GM12878 (cell line): ENCODE measurements at regions not wholly inside any gene's neighbourhood (a gene's known extent, or its start where the extent isn't known, plus 50 kb on each side); places are given as distances from the start of the nearest gene placed in this dataset.

ENCODE experiments used
- CEBPB ChIP-seq, 2 experiments: fragments of 150-350 bp in 1 of 2; IDR thresholded peaks; 2 replicates each; pipeline ENCODE4 v1.6.1; 2012 to 2014; ENCODE audit warnings: low read depth in 2 of 2, low read length in 2 of 2, borderline replicate concordance in 1 of 2, inconsistent platforms in 1 of 2
- MYC ChIP-seq: IDR thresholded peaks from 2 replicates; pipeline ENCODE4 v1.6.1; 2011; ENCODE audit warnings: mild to moderate bottlenecking, low read length, moderate library complexity, inconsistent platforms; ENCODE audit not compliant: insufficient read depth, insufficient replicate concordance, insufficient read length, severe bottlenecking
- POLR2A ChIP-seq: IDR thresholded peaks from 2 replicates; pipeline ENCODE4 v1.6.1; 2011; ENCODE audit warnings: low read depth, mild to moderate bottlenecking, low read length
- SREBF1 ChIP-seq: IDR thresholded peaks from 2 replicates; pipeline ENCODE4 v1.6.1; 2012; ENCODE audit warnings: mild to moderate bottlenecking, low read length
- TF ChIP-seq, protein P1 (sequence below): IDR thresholded peaks from 2 replicates; pipeline ENCODE4 v1.6.1; 2011; ENCODE audit warnings: low read depth, mild to moderate bottlenecking, low read length, moderate library complexity, borderline replicate concordance; ENCODE audit errors: extremely low read depth
- TF ChIP-seq, protein P2 (sequence below), 3 experiments: IDR thresholded peaks in 2 of 3; conservative IDR thresholded peaks in 1 of 3; 2 replicates each; pipeline ENCODE4 v1.5.1; 2011; ENCODE audit warnings: low read depth in 3 of 3, low read length in 3 of 3, mild to moderate bottlenecking in 3 of 3, control low read depth in 2 of 3, moderate library complexity in 2 of 3, inconsistent platforms in 1 of 3, mixed read lengths in 1 of 3; ENCODE audit not compliant: control insufficient read depth in 2 of 3, insufficient read depth in 1 of 3; ENCODE audit errors: extremely low read depth in 1 of 3
- TF ChIP-seq, protein P3 (sequence below): IDR thresholded peaks from 2 replicates; pipeline ENCODE4 v1.6.1; 2011; ENCODE audit warnings: borderline replicate concordance, low read depth, mild to moderate bottlenecking, moderate library complexity, low read length; ENCODE audit not compliant: insufficient read depth, poor library complexity, severe bottlenecking

DNA sequence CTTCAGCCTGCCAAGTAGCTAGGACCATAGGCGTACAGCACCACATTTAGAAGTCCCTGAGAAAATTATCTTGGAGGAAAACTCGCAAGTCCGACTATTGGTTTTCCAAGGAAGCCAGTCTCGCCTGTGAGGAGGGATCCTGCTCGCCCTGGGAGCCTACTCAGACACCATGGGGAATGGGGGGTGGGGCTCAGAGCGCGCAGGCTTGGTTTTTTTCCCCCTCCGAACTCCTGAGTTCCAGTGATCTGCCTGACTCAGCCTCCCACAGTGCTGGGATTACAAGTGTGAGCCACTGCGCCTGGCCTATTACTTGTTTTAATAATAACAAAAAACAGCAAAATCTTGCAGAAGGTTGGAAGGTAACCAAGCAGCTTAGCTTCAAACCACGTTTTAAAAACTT, 153.7 kb downstream of the OR2B2 start:
- TF ChIP-seq, protein P1, sequence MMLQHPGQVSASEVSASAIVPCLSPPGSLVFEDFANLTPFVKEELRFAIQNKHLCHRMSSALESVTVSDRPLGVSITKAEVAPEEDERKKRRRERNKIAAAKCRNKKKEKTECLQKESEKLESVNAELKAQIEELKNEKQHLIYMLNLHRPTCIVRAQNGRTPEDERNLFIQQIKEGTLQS = no peak
- TF ChIP-seq, protein P2, sequence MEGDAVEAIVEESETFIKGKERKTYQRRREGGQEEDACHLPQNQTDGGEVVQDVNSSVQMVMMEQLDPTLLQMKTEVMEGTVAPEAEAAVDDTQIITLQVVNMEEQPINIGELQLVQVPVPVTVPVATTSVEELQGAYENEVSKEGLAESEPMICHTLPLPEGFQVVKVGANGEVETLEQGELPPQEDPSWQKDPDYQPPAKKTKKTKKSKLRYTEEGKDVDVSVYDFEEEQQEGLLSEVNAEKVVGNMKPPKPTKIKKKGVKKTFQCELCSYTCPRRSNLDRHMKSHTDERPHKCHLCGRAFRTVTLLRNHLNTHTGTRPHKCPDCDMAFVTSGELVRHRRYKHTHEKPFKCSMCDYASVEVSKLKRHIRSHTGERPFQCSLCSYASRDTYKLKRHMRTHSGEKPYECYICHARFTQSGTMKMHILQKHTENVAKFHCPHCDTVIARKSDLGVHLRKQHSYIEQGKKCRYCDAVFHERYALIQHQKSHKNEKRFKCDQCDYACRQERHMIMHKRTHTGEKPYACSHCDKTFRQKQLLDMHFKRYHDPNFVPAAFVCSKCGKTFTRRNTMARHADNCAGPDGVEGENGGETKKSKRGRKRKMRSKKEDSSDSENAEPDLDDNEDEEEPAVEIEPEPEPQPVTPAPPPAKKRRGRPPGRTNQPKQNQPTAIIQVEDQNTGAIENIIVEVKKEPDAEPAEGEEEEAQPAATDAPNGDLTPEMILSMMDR (IDR thresholded peaks at IDR 0.05 in 2 of 3, conservative IDR thresholded peaks at IDR 0.05 in 1 of 3; ENCODE audit: control insufficient read depth in 2 of 3, extremely low read depth in 1 of 3, insufficient read depth in 1 of 3, low read depth in 3 of 3, low read length in 3 of 3) = no peak
- TF ChIP-seq SREBF1 = no peak
- no peak for TF ChIP-seq MYC
- TF ChIP-seq CEBPB (IDR thresholded peaks at IDR 0.05; ENCODE audit: borderline replicate concordance in 1 of 2, low read depth in 2 of 2, low read length in 2 of 2) = no peak
- TF ChIP-seq, protein P3, sequence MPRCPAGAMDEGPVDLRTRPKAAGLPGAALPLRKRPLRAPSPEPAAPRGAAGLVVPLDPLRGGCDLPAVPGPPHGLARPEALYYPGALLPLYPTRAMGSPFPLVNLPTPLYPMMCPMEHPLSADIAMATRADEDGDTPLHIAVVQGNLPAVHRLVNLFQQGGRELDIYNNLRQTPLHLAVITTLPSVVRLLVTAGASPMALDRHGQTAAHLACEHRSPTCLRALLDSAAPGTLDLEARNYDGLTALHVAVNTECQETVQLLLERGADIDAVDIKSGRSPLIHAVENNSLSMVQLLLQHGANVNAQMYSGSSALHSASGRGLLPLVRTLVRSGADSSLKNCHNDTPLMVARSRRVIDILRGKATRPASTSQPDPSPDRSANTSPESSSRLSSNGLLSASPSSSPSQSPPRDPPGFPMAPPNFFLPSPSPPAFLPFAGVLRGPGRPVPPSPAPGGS = no peak
- no peak for TF ChIP-seq POLR2A
